PC-9 (cell line): ENCODE measurements at regions not wholly inside any gene's neighbourhood (a gene's known extent, or its start where the extent isn't known, plus 50 kb on each side); places are given as distances from the start of the nearest gene placed in this dataset.

ENCODE experiments used
- EZH2 ChIP-seq: fragments of 200-600 bp; sonication (generic); IDR thresholded peaks from 2 replicates; pipeline ENCODE4 v1.8.0; 2017; ENCODE audit warnings: antibody characterized with exemption, low read depth
- TF ChIP-seq, protein P1 (sequence below): fragments of 200-600 bp; sonication (generic); conservative IDR thresholded peaks from 2 replicates; pipeline ENCODE4 v1.6.1; 2017; ENCODE audit warnings: mixed run types, antibody characterized with exemption, mild to moderate bottlenecking, moderate library complexity

- no peak for TF ChIP-seq EZH2
- TF ChIP-seq, protein P1, sequence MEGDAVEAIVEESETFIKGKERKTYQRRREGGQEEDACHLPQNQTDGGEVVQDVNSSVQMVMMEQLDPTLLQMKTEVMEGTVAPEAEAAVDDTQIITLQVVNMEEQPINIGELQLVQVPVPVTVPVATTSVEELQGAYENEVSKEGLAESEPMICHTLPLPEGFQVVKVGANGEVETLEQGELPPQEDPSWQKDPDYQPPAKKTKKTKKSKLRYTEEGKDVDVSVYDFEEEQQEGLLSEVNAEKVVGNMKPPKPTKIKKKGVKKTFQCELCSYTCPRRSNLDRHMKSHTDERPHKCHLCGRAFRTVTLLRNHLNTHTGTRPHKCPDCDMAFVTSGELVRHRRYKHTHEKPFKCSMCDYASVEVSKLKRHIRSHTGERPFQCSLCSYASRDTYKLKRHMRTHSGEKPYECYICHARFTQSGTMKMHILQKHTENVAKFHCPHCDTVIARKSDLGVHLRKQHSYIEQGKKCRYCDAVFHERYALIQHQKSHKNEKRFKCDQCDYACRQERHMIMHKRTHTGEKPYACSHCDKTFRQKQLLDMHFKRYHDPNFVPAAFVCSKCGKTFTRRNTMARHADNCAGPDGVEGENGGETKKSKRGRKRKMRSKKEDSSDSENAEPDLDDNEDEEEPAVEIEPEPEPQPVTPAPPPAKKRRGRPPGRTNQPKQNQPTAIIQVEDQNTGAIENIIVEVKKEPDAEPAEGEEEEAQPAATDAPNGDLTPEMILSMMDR: no peak
Measured at GRCh38 chrX:2587146-2587545, 86.4 kb upstream of the DHRSX start.
